ENCODE measurements at regions not wholly inside any gene's neighbourhood (a gene's known extent, or its start where the extent isn't known, plus 50 kb on each side); places are given as distances from the start of the nearest gene placed in this dataset.

GRCh38 chr10:28763471-28764170, 86.3 kb downstream of the BAMBI start:
- no peak overlapping the region for H3K27ac ChIP-seq (ENCODE audit: low read length)
- DNase-seq (ENCODE audit: low read depth, low spot score) (no peak), ATAC-seq (no peak)
- in situ Hi-C loops (cut with HindIII; ENCODE audit: low pct_unique_long_range_greater_than_20kb, low sequenced_read_pairs) (no loop called here), intact Hi-C loops (cut with micrococcal nuclease; ENCODE audit: unreplicated experiment) (no loop called here)
- H3K36me3 ChIP-seq (ENCODE audit: control insufficient read depth, insufficient read depth, low read length), result no peaks in the 10 kb centered on the region
- no peaks in the 10 kb centered on the region for H3K4me1 ChIP-seq (ENCODE audit: control insufficient read depth, insufficient read depth, low read length)
- no peaks in the 10 kb centered on the region for H3K27me3 ChIP-seq (ENCODE audit: control insufficient read depth, insufficient read depth, low read length)
- CTCF ChIA-PET, result no interaction called here
- POLR2A ChIA-PET, result no interaction called here
- H3K4me3 ChIP-seq (ENCODE audit: low read depth in 2 of 2, low read length in 2 of 2), result no peak overlapping the region
- no TSS peak for BruUV-seq (replicated peaks)
- no peaks in the 10 kb centered on the region for H3K9me3 ChIP-seq (ENCODE audit: control insufficient read depth, insufficient read depth, low read depth, low read length)
- no peak for TF ChIP-seq CTCF (IDR thresholded peaks at IDR 0.05)
- TF ChIP-seq TCF7L2 (IDR thresholded peaks at IDR 0.05; ENCODE audit: low read depth, low read length), result no peak
- no peak for TF ChIP-seq POLR2AphosphoS5 (IDR thresholded peaks at IDR 0.05; ENCODE audit: low read depth, low read length)
- TF ChIP-seq, protein P1, sequence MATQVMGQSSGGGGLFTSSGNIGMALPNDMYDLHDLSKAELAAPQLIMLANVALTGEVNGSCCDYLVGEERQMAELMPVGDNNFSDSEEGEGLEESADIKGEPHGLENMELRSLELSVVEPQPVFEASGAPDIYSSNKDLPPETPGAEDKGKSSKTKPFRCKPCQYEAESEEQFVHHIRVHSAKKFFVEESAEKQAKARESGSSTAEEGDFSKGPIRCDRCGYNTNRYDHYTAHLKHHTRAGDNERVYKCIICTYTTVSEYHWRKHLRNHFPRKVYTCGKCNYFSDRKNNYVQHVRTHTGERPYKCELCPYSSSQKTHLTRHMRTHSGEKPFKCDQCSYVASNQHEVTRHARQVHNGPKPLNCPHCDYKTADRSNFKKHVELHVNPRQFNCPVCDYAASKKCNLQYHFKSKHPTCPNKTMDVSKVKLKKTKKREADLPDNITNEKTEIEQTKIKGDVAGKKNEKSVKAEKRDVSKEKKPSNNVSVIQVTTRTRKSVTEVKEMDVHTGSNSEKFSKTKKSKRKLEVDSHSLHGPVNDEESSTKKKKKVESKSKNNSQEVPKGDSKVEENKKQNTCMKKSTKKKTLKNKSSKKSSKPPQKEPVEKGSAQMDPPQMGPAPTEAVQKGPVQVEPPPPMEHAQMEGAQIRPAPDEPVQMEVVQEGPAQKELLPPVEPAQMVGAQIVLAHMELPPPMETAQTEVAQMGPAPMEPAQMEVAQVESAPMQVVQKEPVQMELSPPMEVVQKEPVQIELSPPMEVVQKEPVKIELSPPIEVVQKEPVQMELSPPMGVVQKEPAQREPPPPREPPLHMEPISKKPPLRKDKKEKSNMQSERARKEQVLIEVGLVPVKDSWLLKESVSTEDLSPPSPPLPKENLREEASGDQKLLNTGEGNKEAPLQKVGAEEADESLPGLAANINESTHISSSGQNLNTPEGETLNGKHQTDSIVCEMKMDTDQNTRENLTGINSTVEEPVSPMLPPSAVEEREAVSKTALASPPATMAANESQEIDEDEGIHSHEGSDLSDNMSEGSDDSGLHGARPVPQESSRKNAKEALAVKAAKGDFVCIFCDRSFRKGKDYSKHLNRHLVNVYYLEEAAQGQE (IDR thresholded peaks at IDR 0.05; ENCODE audit: insufficient read depth in 1 of 2, low read depth in 2 of 2, low read length in 1 of 2), result no peak
- no peak for TF ChIP-seq SIN3A (IDR thresholded peaks at IDR 0.05; ENCODE audit: borderline replicate concordance, insufficient read depth, low read depth, low read length)

- intact Hi-C loops (cut with micrococcal nuclease; ENCODE audit: unreplicated experiment), result no loop called here
- TF ChIP-seq TCF7L2 (IDR thresholded peaks at IDR 0.05; ENCODE audit: low read depth, low read length) (no peak), POLR2AphosphoS5 (IDR thresholded peaks at IDR 0.05; ENCODE audit: low read depth, low read length) (no peak), CTCF (IDR thresholded peaks at IDR 0.05) (no peak), SIN3A (IDR thresholded peaks at IDR 0.05; ENCODE audit: borderline replicate concordance, insufficient read depth, low read depth, low read length) (no peak)
- TF ChIP-seq, protein P1 (IDR thresholded peaks at IDR 0.05; ENCODE audit: insufficient read depth in 1 of 2, low read depth in 2 of 2, low read length in 1 of 2), result no peak
- in situ Hi-C loops (cut with HindIII; ENCODE audit: low pct_unique_long_range_greater_than_20kb, low sequenced_read_pairs), result no loop called here
Observed at GRCh38 chr10:28765641-28766040, 88.3 kb downstream of the BAMBI start.

More at GRCh38 chr10:28765641-28766040, 88.3 kb downstream of the BAMBI start:
- no peaks in the 10 kb centered on the region for H3K36me3 ChIP-seq (ENCODE audit: control insufficient read depth, insufficient read depth, low read length)
- CTCF ChIA-PET, result no interaction called here
- no peaks in the 10 kb centered on the region for H3K4me1 ChIP-seq (ENCODE audit: control insufficient read depth, insufficient read depth, low read length)
- DNase-seq (ENCODE audit: low read depth, low spot score) (no peak), ATAC-seq (no peak)
- POLR2A ChIA-PET, result no interaction called here
- BruUV-seq (replicated peaks), result no TSS peak
- no peak overlapping the region for H3K27ac ChIP-seq (ENCODE audit: low read length)
- no peaks in the 10 kb centered on the region for H3K27me3 ChIP-seq (ENCODE audit: control insufficient read depth, insufficient read depth, low read length)
- no peaks in the 10 kb centered on the region for H3K9me3 ChIP-seq (ENCODE audit: control insufficient read depth, insufficient read depth, low read depth, low read length)
- H3K4me3 ChIP-seq (ENCODE audit: low read depth in 2 of 2, low read length in 2 of 2), result no peak overlapping the region

All from Panc1 (cell line).